Lung (tissue), 11 donors: ENCODE measurements at regions not wholly inside any gene's neighbourhood (a gene's known extent, or its start where the extent isn't known, plus 50 kb on each side); places are given as distances from the start of the nearest gene placed in this dataset.
A peak's percentile ranks its signal among the peaks of the same experiment; 100 is the strongest.

Experiments
- ATAC-seq: fragments of 200-7000 bp; cut with Tn5 transposase; one replicate; pipeline ENCODE4 v1.9.1; 2020; ENCODE audit warnings: moderate number of reproducible peaks; ENCODE audit not compliant: insufficient read depth, low FRiP score
- DNase-seq, 3 donors: peaks; one replicate each; pipeline ENCODE4 v3.0.0-alpha.2; 2013 to 2017
- H3K27ac ChIP-seq, 2 donors: one replicate each; pipeline ENCODE4 v1.5.1; 2013; ENCODE audit warnings: mild to moderate bottlenecking in 2 of 2, moderate library complexity in 2 of 2, control low read depth in 1 of 2, inconsistent platforms in 1 of 2, low read depth in 1 of 2, low read length in 1 of 2
- H3K27me3 ChIP-seq, 3 donors: one replicate each; pipeline ENCODE4 v1.5.1; 2013; ENCODE audit warnings: low read length in 2 of 3; ENCODE audit not compliant: control insufficient read depth in 3 of 3, insufficient read depth in 3 of 3
- H3K36me3 ChIP-seq, 4 donors: one replicate each; pipeline ENCODE4 v1.5.1; 2013; ENCODE audit warnings: low read length in 4 of 4, mild to moderate bottlenecking in 1 of 4, moderate library complexity in 1 of 4; ENCODE audit not compliant: control insufficient read depth in 4 of 4, insufficient read depth in 4 of 4
- H3K4me1 ChIP-seq, 5 donors: one replicate each; pipeline ENCODE4 v1.5.1; 2013; ENCODE audit warnings: low read length in 5 of 5, mild to moderate bottlenecking in 2 of 5, moderate library complexity in 1 of 5; ENCODE audit not compliant: control insufficient read depth in 5 of 5, insufficient read depth in 5 of 5
- H3K4me3 ChIP-seq: one replicate; pipeline ENCODE4 v1.5.1; 2013; ENCODE audit warnings: mild to moderate bottlenecking, control low read depth, moderate library complexity
- H3K9ac ChIP-seq, 2 donors: one replicate each; pipeline ENCODE4 v1.5.1; 2013; ENCODE audit warnings: low read length in 2 of 2, control low read depth in 1 of 2; ENCODE audit not compliant: insufficient read depth in 1 of 2
- H3K9me3 ChIP-seq, 4 donors: one replicate each; pipeline ENCODE4 v1.5.1; 2013; ENCODE audit warnings: low read length in 3 of 4, mild to moderate bottlenecking in 1 of 4, moderate library complexity in 1 of 4; ENCODE audit not compliant: control insufficient read depth in 4 of 4, insufficient read depth in 3 of 4
- CTCF ChIP-seq: IDR thresholded peaks from 2 replicates; pipeline ENCODE4 v1.5.1; 2012; ENCODE audit warnings: mild to moderate bottlenecking; ENCODE audit errors: control extremely low read depth, extremely low read depth
- WGBS, 2 donors: extraction: QIAGEN DNeasy Blood & Tissue Kit; methylation state at CpG; one replicate each; pipeline ENCODE4 v1.1.7; 2013; 5-methylcytosine and 5-hydroxymethylcytosine counted together
- donor health status: control.
- donor health status: control.
- donor health status: Bipolar disorder and iron deficiency.
- donor health status: healthy.
- donor health status: DM: yes; HTN: yes; CAD: no.

- TF ChIP-seq CTCF: no peak
- ATAC-seq (peak; percentile 22), DNase-seq (no peak)
- no peak overlapping the region for H3K27ac ChIP-seq
- 81 to 87% methylated on average over 8 of the region's 8 CpGs for WGBS, 2 donors
- no peaks in the 10 kb centered on the region for H3K9me3 ChIP-seq
- H3K36me3 ChIP-seq: no peaks in the 10 kb centered on the region
- H3K9ac ChIP-seq: no peak overlapping the region
- H3K4me1 ChIP-seq: peaks cover 0 to 6% (median 0%) of the 10 kb centered on the region in 5 donors
- H3K27me3 ChIP-seq: no peaks in the 10 kb centered on the region
- no peak overlapping the region for H3K4me3 ChIP-seq
Measured at GRCh38 chr3:113088616-113089015, 97.8 kb downstream of the GTPBP8 start.

DNA sequence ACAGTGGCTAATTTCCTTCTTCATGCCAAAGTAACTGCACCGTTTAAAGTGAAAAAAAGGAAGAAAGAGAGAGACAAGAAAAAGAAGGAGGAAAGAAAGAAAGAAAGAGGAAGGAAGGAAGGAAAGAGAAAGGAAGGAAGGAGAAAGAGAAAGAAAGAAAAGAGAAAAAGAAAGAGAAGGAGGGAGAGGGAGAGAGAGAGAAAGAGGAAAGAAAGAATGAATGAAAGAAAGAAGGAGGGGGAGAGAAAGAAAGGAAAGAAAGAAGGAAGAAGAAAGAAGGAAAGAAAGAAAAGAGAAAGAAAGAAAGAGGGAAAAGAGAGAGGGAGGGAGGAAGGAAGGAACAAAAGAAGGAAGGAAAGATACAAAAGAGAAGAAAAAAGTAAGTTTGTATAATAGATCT lies 100.6 kb downstream of the GTPBP8 start:
- H3K9ac ChIP-seq: no peak overlapping the region
- H3K27ac ChIP-seq: no peak overlapping the region
- no peaks in the 10 kb centered on the region for H3K36me3 ChIP-seq
- H3K9me3 ChIP-seq: no peaks in the 10 kb centered on the region
- H3K4me1 ChIP-seq: peaks cover 0 to 3% (median 0%) of the 10 kb centered on the region in 5 donors
- H3K27me3 ChIP-seq: no peaks in the 10 kb centered on the region
- no peak for DNase-seq
- no peak overlapping the region for H3K4me3 ChIP-seq
- 71 to 77% methylated on average over 1 of the region's 1 CpG for WGBS, 2 donors
- no peak for ATAC-seq
- no peak for TF ChIP-seq CTCF

DNA sequence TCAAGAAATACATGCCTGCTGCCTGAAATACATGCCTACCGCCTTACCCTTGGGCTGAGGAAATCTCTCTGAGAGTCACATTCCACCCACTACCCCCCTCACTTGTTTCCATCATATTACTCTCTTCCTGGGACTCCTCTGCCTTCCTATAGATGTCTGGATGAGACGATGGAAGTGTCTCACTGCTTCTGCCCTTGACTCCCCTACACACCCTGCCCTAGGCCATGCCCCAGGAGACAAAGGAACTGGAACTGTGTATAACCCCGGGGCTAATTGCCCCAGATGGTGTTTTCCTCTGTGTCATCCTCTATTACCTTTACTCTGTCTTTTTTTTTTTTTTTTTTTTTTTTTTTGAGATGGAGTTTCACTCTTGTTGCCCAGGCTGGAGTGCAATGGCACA lies 102.0 kb downstream of the GTPBP8 start:
- ATAC-seq (no peak), DNase-seq (no peak)
- TF ChIP-seq CTCF: no peak
- no peaks in the 10 kb centered on the region for H3K27me3 ChIP-seq
- H3K27ac ChIP-seq: no peak overlapping the region
- H3K9ac ChIP-seq: no peak overlapping the region
- H3K9me3 ChIP-seq: no peaks in the 10 kb centered on the region
- WGBS, 2 donors: 85 to 94% methylated on average over 3 of the region's 3 CpGs
- H3K4me3 ChIP-seq: no peak overlapping the region
- H3K36me3 ChIP-seq: no peaks in the 10 kb centered on the region
- no peaks in the 10 kb centered on the region for H3K4me1 ChIP-seq
